ENCODE measurements at regions not wholly inside any gene's neighbourhood (a gene's known extent, or its start where the extent isn't known, plus 50 kb on each side); places are given as distances from the start of the nearest gene placed in this dataset.

GRCh38 chr5:158286827-158287226 is 427.9 kb upstream of the CLINT1 start:
- TF ChIP-seq CTCF (IDR thresholded peaks at IDR 0.05) = no peak
- no peak for TF ChIP-seq POLR2A (IDR thresholded peaks at IDR 0.05)
